AG08396 (cell line): ENCODE measurements at regions not wholly inside any gene's neighbourhood (a gene's known extent, or its start where the extent isn't known, plus 50 kb on each side); places are given as distances from the start of the nearest gene placed in this dataset.
A peak's percentile ranks its signal among the peaks of the same experiment; 100 is the strongest.
"Not testable (repeated sequence)": the region's sequence is repeated elsewhere in the genome, so short reads cannot be mapped to it uniquely, and the experiment has no call there.

Experiments used
- DNase-seq: peaks from one replicate; pipeline ENCODE4 v3.0.0; 2012; ENCODE audit warnings: low spot score, mixed read lengths

DNA sequence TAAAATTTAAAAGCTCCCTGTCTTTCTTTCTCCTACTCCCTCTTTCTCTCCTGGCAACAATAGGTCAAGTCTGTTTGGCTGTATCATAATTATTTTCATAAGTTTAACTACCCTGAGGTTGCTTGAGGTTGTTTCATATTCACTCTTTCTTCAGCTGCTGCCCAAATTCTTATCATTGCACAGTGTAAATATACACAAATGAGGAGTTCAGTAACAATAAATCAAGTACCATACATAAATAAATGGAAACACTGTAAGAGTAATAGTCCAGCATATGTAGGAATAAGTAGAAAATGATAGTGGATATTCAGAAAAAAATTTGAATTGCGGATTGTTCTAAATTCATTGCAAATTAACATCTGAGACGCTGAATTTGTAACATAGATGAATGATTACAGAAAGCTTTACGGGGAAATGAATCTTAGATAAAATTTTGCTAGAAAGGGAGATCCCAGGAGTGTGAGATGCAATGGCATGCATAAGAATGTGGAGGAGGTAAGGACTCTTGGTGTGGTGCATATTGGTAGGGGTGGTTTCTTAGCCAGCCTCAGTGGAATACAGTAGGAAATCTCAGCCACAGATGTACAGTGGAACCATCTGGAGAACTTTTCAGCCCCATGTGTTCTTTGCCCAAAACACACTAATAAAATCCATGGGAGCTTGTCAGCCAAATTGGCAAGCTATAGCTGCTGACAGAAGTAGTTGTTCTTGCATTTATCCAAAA, 480.7 kb downstream of the HTR1B start:
- no peak for DNase-seq

DNA sequence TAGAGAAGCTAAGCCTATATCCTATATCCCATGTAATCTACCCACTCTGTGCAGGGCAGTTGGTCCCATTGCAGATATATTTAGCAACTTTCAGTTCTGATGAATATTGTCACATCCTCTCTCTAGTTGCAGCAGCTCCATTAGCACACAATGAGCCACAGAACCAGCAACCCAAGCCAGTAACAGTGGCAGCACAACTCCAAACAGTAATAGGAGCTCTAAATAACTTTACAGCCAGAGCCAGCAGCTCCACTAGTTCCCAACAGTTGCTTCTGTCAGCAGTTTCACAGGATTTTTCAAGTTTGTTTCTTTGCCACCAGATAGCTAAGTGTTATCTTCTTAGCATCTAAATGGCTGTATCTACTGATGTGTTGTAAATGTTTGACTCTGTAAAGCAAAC, 490.8 kb downstream of the HTR1B start:
- no peak for DNase-seq

DNA sequence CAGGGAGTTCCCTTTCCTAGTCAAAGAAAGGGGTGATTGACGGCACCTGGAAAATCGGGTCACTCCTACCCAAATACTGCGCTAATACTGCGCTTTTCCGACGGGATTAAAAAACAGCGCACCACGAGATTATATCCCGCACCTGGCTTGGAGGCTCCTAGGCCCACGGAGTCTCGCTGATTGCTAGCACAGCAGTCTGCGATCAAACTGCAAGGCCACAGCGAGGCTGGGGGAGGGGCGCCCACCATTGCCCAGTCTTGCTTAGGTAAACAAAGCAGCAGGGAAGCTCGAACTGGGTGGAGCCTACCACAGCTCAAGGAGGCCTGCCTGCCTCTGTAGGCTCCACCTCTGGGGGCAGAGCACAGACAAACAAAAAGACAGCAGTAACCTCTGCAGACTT, 504.1 kb downstream of the HTR1B start:
- DNase-seq: not testable (repeated sequence)

DNA sequence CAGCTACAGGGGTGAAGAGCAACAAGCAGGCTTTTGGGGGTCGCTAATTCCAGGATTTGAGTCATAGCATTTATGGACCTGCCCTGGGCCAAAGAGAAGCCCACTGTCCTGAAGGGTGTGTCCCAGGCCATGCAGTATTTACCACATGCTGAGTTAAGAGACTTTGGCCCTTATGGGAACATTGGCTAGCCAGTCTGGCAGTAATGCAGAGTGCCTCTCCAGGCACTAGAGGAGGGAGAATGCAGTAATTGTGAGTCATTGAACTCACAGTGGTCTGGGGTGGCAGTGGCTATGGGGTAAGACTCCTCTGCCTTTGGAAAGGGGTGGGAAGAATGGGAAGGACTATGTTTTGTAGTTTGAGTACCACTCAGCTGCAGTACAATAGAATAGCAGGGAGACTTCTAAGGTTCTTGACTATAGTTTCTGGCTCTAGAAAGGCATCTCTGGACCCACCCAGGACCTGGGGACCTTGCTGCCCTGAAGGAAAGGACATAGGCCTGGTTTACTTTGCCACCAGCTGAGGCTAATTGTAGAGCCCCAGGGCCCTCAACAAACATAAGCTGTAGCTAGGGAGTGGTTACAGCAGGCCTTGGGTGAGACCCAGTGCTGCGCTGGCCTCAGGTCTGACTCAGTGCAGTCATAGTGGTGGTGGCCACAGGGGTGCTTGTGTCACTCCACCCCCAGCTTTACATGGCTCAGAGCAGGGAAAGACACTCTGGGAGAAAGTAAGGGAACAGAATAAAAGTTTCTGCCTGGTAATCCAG, 520.9 kb downstream of the HTR1B start:
- no peak for DNase-seq

- no peak for DNase-seq
Measured at GRCh38 chr6:76940191-76940590, 523.1 kb downstream of the HTR1B start.

DNA sequence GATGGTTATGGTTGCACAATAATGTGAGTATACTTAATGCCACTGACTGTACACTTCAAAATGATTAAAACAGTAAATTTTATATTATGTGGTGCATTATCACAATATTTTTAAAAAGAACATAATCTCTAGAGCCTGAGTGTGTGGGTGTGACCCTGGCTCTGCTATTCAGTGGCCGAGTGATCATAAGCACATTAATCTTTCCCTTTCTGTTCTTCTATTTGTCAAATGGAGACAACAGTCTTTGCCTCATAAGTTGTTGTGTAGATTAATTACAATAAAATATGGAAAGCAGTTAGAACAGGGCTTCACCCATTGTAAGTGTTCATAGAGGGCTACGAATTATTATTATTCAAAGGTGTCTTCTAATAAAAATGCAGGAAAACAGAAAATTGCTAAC, 548.6 kb downstream of the HTR1B start:
- no peak for DNase-seq

DNA sequence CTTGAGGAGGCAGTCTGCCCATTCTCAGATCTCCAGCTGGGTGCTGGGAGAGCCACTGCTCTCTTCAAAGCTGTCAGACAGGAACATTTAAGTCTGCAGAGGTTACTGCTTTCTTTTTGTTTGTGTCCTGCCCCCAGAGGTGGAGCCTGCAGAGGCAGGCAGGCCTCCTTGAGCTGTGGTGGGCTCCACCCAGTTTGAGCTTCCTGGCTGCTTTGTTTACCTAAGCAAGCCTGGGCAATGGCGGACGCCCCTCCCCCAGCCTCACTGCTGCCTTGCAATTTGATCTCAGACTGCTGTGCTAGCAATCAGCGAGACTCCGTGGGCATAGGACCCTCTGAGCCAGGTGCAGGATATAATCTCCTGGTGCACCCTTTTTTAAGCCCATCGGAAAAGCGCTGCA, 557.8 kb downstream of the HTR1B start:
- not testable (repeated sequence) for DNase-seq

GRCh38 chr6:76892542-76892941, 570.7 kb downstream of the HTR1B start:
- DNase-seq: no peak

DNA sequence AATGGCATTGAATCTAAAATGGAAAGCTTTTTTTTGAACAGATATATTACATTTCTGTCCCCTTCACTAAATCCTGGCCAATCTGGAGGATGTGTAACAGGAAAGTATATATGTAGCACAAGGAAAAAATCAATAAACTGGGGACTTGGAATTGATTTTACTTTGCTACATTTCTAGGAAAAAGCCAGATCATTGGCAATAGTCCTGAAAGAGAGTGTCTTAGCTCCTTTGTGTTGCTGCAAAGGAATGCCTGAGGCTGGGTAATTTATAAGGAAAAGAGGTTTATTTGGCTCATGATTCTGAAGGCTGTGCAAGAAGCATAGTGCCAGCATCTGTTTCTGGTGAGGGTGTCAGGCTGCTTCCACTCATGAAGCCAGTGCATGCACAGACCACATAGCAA, 574.9 kb downstream of the HTR1B start:
- DNase-seq: no peak

GRCh38 chr6:76886900-76887299, 576.4 kb downstream of the HTR1B start:
- no peak for DNase-seq

DNA sequence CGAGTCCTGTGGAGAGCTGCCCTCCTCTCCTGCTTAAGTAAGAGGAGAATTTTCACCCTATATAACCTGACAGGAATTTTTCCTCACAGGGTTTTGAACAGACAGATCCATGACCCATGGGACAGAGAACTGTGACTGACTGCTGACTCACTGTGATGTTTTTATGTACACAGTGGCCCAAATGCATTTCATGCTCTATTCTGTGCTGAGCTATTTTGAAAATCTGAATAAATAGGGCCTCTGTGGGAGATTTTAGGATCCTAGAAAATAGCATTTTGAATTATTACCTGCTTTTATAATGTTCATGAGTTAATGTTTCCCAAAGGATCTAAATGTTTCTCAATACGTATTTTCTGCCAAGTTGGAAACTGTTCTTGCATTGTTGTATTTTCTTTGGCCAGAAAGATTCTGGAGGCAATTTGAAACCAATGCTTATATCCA, 577.4 kb downstream of the HTR1B start:
- DNase-seq: no peak

DNA sequence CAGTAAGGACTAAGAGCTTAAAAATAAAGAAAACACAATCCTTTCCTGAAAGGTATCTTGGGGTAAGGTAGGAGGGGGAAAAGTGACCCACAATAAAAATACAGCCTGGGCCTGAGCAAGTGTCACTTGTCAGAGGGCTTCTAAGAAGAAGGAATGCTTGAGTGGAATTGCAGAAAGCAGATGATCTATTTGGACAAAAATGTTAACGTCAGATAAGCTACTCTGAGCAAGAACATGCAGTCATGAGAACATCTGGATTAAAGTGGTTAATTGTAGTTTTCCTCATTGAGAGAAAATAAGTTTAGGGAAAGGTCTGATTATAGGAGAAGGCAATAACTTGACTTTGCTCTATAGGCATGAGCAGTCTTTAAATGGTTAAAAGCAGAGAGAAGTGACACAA, 581.9 kb downstream of the HTR1B start:
- DNase-seq: no peak

- no peak for DNase-seq
Measured at GRCh38 chr6:76876922-76877553, 586.3 kb downstream of the HTR1B start.

- not testable (repeated sequence) for DNase-seq
Measured at GRCh38 chr6:76876430-76876829, 586.9 kb downstream of the HTR1B start.

DNA sequence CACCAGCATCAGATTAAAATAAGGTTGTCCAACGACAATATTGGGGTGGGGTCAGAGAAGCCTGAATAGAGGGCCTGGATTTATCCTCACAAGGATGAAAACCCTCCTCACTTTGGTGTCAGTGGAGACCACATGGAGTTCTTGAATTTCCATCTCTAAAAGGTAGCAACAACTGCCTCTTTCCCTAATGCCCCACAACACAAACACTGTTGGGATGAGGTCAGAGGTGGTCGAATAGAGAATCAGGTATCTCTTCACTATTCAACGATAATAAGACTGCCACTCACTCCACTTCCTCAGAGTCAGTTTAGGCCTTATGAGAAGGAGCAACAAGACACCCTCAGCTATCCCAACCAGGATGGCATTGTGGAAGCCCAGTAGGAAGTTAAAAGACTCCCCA, 596.1 kb downstream of the HTR1B start:
- no peak for DNase-seq

DNA sequence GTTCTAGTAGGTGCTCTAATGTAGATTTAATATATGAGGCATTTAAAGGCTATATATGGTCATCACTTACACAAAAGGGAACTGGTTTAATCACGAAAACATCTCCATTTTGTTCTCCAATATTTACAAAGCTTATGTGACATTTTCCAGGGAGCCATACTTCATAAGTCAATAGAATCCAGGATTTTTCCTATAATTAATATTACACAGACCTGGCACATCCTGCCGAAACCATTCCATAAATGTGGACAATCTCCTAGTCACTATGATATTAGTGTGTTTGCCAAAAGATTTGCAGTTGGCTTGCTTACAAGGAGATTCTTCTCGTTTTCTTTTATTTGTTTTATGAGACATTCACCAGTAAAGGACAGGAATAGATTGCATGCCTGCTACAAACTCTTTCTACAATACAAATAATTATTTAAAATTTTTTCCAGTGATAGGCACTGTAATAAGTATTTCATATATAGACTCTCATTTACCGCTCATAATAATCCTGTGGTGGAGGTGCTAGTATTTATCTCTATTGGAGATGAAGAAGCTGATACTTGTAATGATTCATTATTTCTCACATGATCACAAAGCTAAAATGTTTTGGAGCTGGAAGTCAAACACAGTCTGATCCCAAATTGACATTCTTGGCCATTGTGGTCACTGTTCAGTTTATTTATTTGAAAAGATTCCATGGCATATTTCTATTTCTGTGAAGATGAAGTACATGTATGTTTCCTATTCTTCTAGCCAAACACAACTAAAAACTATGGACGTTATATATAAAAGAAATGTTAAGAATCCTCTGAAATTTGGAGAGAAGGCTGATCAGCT, 597.0 kb downstream of the HTR1B start:
- DNase-seq: no peak

DNA sequence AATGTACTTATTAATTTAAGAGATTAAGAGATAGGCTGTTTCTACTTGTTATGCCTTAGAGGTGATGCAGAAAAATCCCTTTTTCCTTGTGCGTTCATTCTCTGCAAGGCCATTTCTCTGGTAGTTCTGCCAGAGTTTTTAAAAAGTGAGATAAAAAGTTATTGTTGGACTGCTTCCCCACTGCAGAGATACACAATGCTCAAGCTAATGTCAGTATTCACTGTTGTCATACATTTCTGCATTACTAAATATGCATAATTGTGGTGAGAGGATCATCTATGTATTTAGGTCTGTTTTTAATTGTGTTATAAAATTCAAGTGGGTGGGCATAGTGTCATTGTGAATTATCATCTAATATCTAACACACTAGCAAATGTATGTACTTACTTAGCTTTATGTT, 600.4 kb downstream of the HTR1B start:
- no peak for DNase-seq

DNA sequence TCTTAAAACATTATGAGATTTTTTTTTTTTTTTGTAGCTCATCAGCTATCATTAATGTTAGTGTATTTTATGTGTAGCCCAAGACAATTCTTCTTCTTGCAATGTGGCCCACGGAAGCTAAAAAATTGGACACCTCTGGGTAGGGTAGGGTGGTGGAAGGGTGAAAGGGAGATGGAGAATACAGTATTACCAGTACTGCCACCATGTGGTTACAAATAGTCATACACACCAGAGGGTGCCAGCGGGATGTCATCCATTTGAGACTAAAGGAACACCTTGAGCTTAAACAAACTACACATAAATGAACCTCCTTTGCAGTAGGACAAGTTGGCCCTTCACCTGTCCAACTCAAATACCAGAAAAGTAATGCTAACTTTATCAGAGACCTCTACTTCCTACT, 601.9 kb downstream of the HTR1B start:
- DNase-seq: no peak

- no peak for DNase-seq
Measured at GRCh38 chr6:76856065-76856464, 607.2 kb downstream of the HTR1B start.

DNA sequence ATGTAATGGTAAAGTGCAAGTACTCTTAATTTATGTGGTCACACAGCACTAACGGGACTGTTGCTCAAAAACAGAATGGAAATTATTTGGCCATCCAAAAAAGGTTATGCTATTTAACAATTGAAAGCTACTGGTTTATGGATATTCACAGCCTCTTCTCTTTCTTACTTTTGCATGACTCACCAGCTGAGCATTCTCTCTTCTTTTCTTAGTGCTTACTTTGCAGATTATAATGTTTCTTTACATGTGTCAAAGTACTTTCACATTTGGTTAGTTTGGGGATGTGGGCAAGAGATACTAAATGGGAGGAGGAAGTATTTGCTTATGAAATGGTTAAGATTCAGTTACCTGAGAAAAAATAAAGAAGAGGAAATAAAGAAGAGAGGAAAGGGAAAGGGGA, 610.5 kb downstream of the HTR1B start:
- peak; percentile 3 for DNase-seq

DNA sequence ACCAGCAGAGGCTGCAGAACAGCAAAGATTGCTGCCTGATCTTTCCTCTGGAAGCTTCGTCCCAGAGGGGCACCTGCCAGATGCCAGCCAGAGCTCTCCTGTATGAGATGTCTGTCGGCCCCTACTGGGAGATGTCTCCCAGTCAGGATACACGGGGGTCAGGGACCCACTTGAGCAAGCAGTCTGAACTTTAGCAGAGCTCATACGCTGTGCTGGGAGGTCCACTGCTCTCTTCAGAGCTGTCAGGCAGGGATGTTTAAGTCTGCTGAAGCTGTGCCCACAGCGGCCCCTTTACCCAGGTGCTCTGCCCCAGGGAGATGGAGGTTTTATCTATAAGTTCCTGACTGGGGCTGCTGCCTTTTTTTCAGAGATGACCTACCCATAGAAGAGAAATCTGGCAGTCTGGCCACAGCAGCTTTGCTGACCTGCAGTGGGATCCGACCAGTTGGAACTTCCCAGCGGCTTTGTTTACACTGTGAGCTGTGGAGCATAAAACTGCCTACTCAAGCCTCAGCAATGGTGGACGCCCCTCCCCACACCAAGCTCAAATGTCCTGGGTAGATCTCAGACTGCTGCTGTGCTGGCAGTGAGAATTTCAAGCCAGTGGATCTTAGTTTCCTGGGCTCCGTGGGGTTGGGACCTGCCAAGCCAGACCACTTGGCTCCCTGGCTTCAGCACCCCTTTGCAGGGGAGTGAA, 613.9 kb downstream of the HTR1B start:
- not testable (repeated sequence) for DNase-seq
